GM12878 (cell line): ENCODE measurements at regions not wholly inside any gene's neighbourhood (a gene's known extent, or its start where the extent isn't known, plus 50 kb on each side); places are given as distances from the start of the nearest gene placed in this dataset.

Experiments used
- ATAC-seq: fragments of 200-7000 bp; cut with Tn5 transposase; 3 replicates; pipeline ENCODE4 v1.9.1; 2020; ENCODE audit warnings: mild to moderate bottlenecking, moderate library complexity
- BruUV-seq: library from RNA; stranded (reverse); fragments of 400-500 nt; replicated peaks from 2 replicates; lab custom pipeline; 2021; lab: Mats Ljungman, UMichigan
- CTCF ChIA-PET: fragments of 300-600 bp; sonication (Branson Sonifier 250); formaldehyde crosslinking; extraction: SDS; loops from one replicate; lab custom pipeline; 2021; ENCODE audit warnings: inconsistent platforms; lab: Yijun Ruan, JAX
- POLR2A ChIA-PET: fragments of 350-600 bp; formaldehyde crosslinking; extraction: SDS; loops from one replicate; lab custom pipeline; 2021; ENCODE audit warnings: inconsistent platforms; lab: Charles Lee
- RAD21 ChIA-PET: fragments of 300-600 bp; sonication (Branson Sonifier 250); formaldehyde crosslinking; loops from one replicate; lab custom pipeline; 2023; ENCODE audit warnings: antibody characterized with exemption; ENCODE audit not compliant: unreplicated experiment; lab: Charles Lee
- SMC1A ChIA-PET: fragments of 300-600 bp; sonication (Branson Sonifier 250); formaldehyde crosslinking; loops from one replicate; lab custom pipeline; 2023; ENCODE audit not compliant: unreplicated experiment, uncharacterized antibody; lab: Charles Lee
- DNase-seq: peaks from one replicate; pipeline ENCODE4 v3.0.0-alpha.2; 2011; ENCODE audit warnings: low read depth, low spot score
- FAIRE-seq: peaks from 3 replicates; lab custom pipeline; 2011; peaks lifted over from hg19 to GRCh38; lab: Jason Lieb, UNC
- H2AFZ ChIP-seq: 2 replicates; pipeline ENCODE4 v1.6.0; 2011; ENCODE audit warnings: low read depth, low read length, control low read depth; ENCODE audit not compliant: control insufficient read depth
- H3K27ac ChIP-seq: 2 replicates; pipeline ENCODE4 v1.5.1; 2011; ENCODE audit warnings: control low read depth; ENCODE audit not compliant: control insufficient read depth, insufficient read depth
- H3K27me3 ChIP-seq, 2 experiments: replicated peaks in 1 of 2; 2 replicates each; pipeline versions ENCODE4 v1.6.0 to v1.6.1; 2011; ENCODE audit warnings: low read length in 1 of 2; ENCODE audit not compliant: control insufficient read depth in 2 of 2, insufficient read depth in 2 of 2
- H3K36me3 ChIP-seq, 2 experiments: 2 replicates each; pipeline ENCODE4 v1.5.1; 2011; ENCODE audit warnings: low read length in 1 of 2; ENCODE audit not compliant: control insufficient read depth in 2 of 2, insufficient read depth in 2 of 2
- H3K4me1 ChIP-seq: 2 replicates; pipeline ENCODE4 v1.6.1; 2011; ENCODE audit warnings: mild to moderate bottlenecking, low read length, moderate library complexity, mixed read lengths; ENCODE audit not compliant: control insufficient read depth, insufficient read depth
- H3K4me2 ChIP-seq: 2 replicates; pipeline ENCODE4 v1.6.0; 2011; ENCODE audit warnings: control low read depth; ENCODE audit not compliant: control insufficient read depth, insufficient read depth
- H3K4me3 ChIP-seq: fragments of 200-600 bp; sonication (generic); 2 replicates; pipeline ENCODE4 v1.5.1; 2016
- H3K79me2 ChIP-seq: 2 replicates; pipeline ENCODE4 v1.6.0; 2011; ENCODE audit warnings: low read length; ENCODE audit not compliant: control insufficient read depth, insufficient read depth
- H3K9ac ChIP-seq: 2 replicates; pipeline ENCODE4 v1.8.0; 2011; ENCODE audit warnings: low read length, control low read depth, mixed read lengths; ENCODE audit not compliant: control insufficient read depth, insufficient read depth
- H3K9me3 ChIP-seq: replicated peaks from 3 replicates; pipeline ENCODE4 v1.5.1; 2011; ENCODE audit warnings: mild to moderate bottlenecking, low read length; ENCODE audit not compliant: control insufficient read depth, insufficient read depth
- H4K20me1 ChIP-seq: 2 replicates; pipeline ENCODE4 v1.6.0; 2011; ENCODE audit not compliant: control insufficient read depth, insufficient read depth
- ATF7 ChIP-seq: fragments of 450-650 bp; IDR thresholded peaks from 2 replicates; pipeline ENCODE4 v1.6.1; 2016; ENCODE audit warnings: low read depth, mild to moderate bottlenecking
- CBX5 ChIP-seq: sonication (generic); IDR thresholded peaks from 2 replicates; pipeline ENCODE4 v1.6.1; 2016; ENCODE audit warnings: low read depth, moderate library complexity, mild to moderate bottlenecking, inconsistent platforms
- CUX1 ChIP-seq: IDR thresholded peaks from 2 replicates; pipeline ENCODE4 v1.6.1; 2012; ENCODE audit warnings: improper control_type of control experiment, low read depth, low read length; ENCODE audit not compliant: insufficient replicate concordance
- E2F4 ChIP-seq: IDR thresholded peaks from 2 replicates; pipeline ENCODE4 v1.6.1; 2012; ENCODE audit warnings: low read depth, low read length, improper control_type of control experiment
- KDM1A ChIP-seq: fragments of 200-600 bp; sonication (generic); IDR thresholded peaks from 2 replicates; pipeline ENCODE4 v1.6.1; 2016; ENCODE audit warnings: borderline replicate concordance
- MAX ChIP-seq: IDR thresholded peaks from 2 replicates; pipeline ENCODE4 v1.6.1; 2012; ENCODE audit warnings: low read depth, low read length, improper control_type of control experiment
- MYC ChIP-seq: IDR thresholded peaks from 2 replicates; pipeline ENCODE4 v1.6.1; 2011; ENCODE audit warnings: mild to moderate bottlenecking, low read length, moderate library complexity, inconsistent platforms; ENCODE audit not compliant: insufficient read depth, insufficient replicate concordance, insufficient read length, severe bottlenecking
- NFXL1 ChIP-seq: fragments of 450-650 bp; IDR thresholded peaks from 2 replicates; pipeline ENCODE4 v1.6.1; 2017; ENCODE audit warnings: antibody characterized with exemption, mild to moderate bottlenecking, borderline replicate concordance
- RBBP5 ChIP-seq: fragments of 200-600 bp; sonication (generic); conservative IDR thresholded peaks from 2 replicates; pipeline ENCODE4 v1.6.1; 2016
- SMAD1 ChIP-seq: fragments of 450-650 bp; IDR thresholded peaks from 2 replicates; pipeline ENCODE4 v1.6.1; 2018; ENCODE audit warnings: mild to moderate bottlenecking, low read depth; ENCODE audit not compliant: partially characterized antibody
- SMARCA5 ChIP-seq: fragments of 450-650 bp; IDR thresholded peaks from 2 replicates; pipeline ENCODE4 v1.6.1; 2017; ENCODE audit warnings: mild to moderate bottlenecking
- SRF ChIP-seq, 2 experiments: IDR thresholded peaks; 2 replicates each; pipeline ENCODE4 v1.6.1; 2011; ENCODE audit warnings: low read depth in 2 of 2, low read length in 2 of 2, mild to moderate bottlenecking in 1 of 2, moderate library complexity in 1 of 2
- ZBED1 ChIP-seq: IDR thresholded peaks from 2 replicates; pipeline ENCODE4 v1.6.1; 2016; ENCODE audit warnings: borderline replicate concordance
- ZNF24 ChIP-seq: fragments of 450-650 bp; IDR thresholded peaks from 2 replicates; pipeline ENCODE4 v1.6.1; 2017; ENCODE audit warnings: antibody characterized with exemption, mild to moderate bottlenecking
- ZNF274 ChIP-seq: IDR thresholded peaks from one replicate; pipeline ENCODE4 v1.8.0; 2011; ENCODE audit not compliant: insufficient read length, insufficient read depth
- WGBS: methylation state at CpG from one replicate; pipeline ENCODE4 v1.1.6; 2016; ENCODE audit warnings: low lambda C conversion rate; ENCODE audit not compliant: insufficient replicate concordance, insufficient coverage; ENCODE audit errors: missing lambda C conversion rate; 5-methylcytosine and 5-hydroxymethylcytosine counted together
- in situ Hi-C: fragments of 300-500 bp; cut with MboI; formaldehyde crosslinking; loops from 9 replicates; pipeline ENCODE4 v1.14.3; 2018; ENCODE audit warnings: mixed read lengths
- intact Hi-C: fragments of 100-400 bp; cut with micrococcal nuclease; formaldehyde crosslinking; loops from one replicate; pipeline ENCODE4 v1.14.2; 2022; ENCODE audit not compliant: unreplicated experiment

- no peaks in the 10 kb centered on the region for H3K4me1 ChIP-seq
- SMC1A ChIA-PET = no interaction called here
- H3K4me2 ChIP-seq = no peak overlapping the region
- TF ChIP-seq CBX5 (no peak), KDM1A (no peak), ZNF274 (no peak), ZBED1 (no peak), SRF (IDR thresholded peaks at IDR 0.05; ENCODE audit: low read depth in 2 of 2, low read length in 2 of 2) (no peak), CUX1 (no peak), SMAD1 (no peak), SMARCA5 (no peak), NFXL1 (no peak), ATF7 (no peak), MAX (no peak), E2F4 (no peak), RBBP5 (no peak), MYC (no peak), ZNF24 (no peak)
- TF ChIP-seq, all 136 proteins: peak for 0
- no peak for ATAC-seq
- no peaks in the 10 kb centered on the region for H3K9me3 ChIP-seq
- in situ Hi-C loops = no loop called here
- H3K27ac ChIP-seq = no peak overlapping the region
- DNase-seq = no peak
- ChIA-PET RAD21 (no interaction called here), POLR2A (no interaction called here), CTCF (no interaction called here)
- no TSS peak for BruUV-seq
- H3K4me3 ChIP-seq = no peak overlapping the region
- H3K27me3 ChIP-seq = no peaks in the 10 kb centered on the region; a peak in 1 of 4 replicates
- 55% methylated on average over 10 of the region's 10 CpGs for WGBS
- H3K9ac ChIP-seq = no peak overlapping the region
- intact Hi-C loops = no loop called here
- FAIRE-seq = no peak
- no peaks in the 10 kb centered on the region for H3K36me3 ChIP-seq
- no peaks in the 10 kb centered on the region for H4K20me1 ChIP-seq
- H3K79me2 ChIP-seq = no peaks in the 10 kb centered on the region
- no peak overlapping the region for H2AFZ ChIP-seq
Measured at GRCh38 chr9:85466834-85467233, 274.9 kb downstream of the AGTPBP1 start.
